ENCODE measurements at regions not wholly inside any gene's neighbourhood (a gene's known extent, or its start where the extent isn't known, plus 50 kb on each side); places are given as distances from the start of the nearest gene placed in this dataset.
"Not testable (repeated sequence)": the region's sequence is repeated elsewhere in the genome, so short reads cannot be mapped to it uniquely, and the experiment has no call there.

DNA sequence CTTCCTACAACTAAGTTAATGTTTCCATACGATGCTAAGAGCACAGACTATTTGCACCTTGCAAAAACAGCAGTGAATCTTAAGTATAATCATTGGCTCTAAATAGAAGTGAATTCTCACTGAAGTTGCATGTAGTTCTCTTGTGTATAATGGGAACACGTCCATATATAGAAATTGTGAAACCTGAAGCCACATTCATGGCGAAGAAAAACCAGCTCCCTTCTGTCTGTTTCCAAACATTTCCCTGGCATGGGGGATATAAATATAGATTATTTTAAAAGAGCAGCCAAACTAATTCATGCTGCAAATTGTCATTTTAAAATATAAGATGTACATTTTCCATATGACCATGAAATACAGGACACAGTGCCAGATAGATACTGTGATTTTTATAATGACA is 71.1 kb downstream of the TRAM1L1 start:
- DNase-seq, result no peak

DNA sequence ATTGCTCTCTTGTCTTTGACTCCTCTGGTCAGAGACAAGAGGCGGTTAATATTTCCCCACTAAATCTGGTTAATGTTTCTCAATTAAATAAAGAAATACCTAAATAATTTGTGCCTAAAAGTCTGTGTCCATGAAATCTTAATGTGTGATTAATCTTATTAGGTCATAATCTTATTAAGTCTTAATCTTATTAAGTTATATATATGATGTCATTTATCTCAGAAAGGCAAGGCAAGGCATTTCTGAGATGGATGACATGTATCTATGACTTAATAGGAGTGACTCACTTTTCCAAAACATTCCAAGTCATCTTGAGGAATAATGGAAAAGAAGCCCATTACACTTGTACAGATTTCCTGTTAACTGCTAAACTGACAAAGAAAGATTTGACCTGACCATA is 74.7 kb downstream of the TRAM1L1 start:
- no peak for DNase-seq

DNA sequence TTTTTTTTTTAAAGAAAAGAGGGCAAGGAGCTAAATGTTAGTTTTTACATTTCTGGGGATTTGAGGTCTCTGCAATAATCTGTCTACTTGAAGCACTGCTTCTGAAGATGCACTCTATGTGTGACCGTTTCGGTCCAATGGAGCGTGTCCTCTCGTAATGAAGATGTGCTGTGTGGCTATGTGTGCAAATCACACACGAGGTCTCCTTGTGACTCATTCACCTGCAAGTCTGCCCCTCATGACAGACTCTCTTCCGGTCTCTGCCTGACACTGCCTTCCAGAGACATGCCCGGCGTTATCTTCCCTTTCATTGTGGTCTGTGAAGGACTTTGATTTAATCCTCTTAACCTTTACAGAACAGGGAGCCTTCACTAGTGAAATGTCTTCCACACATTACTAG is 84.3 kb downstream of the TRAM1L1 start:
- DNase-seq, result no peak

DNA sequence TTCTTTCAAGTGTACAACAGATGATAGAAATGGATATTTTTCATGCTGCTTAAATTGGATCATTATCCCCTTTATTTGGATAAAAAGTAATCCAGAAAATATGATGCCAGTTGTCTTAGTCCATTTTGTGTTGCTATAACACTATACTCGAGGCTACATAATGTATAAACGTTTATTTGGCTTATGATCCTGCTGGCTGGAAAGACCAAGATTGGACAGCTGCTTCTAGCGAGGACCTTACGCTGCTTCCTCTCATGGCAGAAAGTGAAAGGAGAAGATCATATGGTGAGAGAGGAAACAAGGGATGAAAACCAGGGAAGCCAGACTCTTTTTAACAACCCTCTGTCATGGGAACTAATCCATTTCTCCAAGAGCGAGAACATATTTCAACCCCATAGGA is 102.7 kb downstream of the TRAM1L1 start:
- DNase-seq, result no peak

DNA sequence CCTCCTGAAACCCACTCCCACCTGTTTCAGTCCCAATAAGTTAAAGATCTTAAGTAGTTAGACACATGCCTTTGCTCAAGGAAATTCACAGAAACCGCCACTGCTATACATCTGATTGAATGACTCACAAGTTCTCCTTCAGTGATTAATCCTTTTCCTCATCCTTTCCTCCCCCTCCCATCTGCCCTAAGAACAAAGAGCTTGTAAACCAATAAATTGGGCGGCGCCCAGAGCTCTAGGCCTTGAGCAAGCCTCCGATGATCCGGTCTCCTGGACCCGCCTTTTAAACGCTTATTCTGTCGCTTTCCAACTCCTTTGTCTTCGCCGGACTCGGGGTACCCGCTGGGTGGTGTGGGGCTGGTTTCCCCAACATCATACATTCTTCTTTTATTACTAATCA is 104.9 kb downstream of the TRAM1L1 start:
- DNase-seq, result not testable (repeated sequence)

DNA sequence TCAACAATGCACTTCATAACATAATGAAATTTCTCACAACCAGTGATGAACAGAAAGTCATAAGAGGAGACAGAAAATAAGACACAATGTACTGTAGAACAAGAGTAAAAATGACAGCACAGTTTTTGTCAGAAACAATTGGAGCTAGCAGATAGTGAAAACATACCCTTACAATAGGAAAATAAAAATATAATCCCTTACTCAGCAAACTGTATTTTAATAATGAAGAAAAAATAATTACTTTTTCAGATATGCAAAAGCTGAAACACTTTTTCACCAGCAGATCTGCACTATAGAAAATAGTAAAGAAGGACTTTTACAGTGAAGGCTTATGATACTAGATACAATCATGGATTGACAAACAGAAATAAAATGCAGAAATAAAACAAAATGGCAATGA is 126.3 kb downstream of the TRAM1L1 start:
- DNase-seq, result no peak

DNA sequence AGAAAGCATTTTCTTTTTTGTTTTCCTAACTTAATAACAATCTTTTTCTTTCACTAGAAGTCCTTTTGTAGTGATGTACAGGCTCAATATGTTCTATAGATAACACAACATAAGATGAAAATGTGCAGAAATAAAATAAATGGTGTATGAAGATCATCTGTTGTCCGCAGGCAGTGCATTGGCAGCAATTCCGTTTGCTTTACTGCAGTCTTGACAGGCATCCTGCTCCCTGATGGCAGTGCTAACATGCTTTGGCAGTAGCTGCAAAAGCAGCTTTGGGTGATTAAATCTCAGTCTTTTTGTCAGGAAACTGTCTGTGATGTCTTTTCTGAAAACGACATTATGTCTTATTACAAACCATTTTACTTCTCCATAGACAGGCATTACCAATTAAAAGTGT is 131.4 kb downstream of the TRAM1L1 start:
- no peak for DNase-seq

DNA sequence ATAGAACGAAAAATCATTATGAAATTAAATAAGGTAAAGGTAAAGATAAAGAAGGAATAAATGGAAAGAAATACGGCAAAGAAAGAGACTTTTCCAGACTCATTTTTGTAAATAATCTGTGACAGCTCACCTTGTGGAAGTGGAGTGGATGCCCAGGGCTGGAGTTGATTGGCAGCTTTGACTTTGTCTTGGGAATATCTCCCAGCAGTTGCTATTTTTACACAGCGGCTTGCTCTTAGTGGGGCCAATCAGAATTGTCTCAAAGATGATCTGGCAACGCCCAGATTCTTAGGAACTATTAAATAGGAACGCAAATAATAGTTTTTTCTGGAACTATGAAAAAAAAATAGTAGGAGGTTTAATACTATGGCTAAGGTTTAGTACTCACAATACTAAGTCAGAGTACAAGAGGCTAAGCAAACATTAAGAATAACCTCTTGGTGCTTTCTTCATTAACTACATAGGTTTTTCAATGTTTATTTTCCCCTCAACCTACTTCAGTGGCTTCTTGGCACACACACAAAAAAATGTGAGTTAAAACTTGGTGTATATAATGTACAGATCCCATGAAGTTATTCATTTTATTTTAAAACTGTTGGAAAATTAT is 132.7 kb downstream of the TRAM1L1 start:
- no peak for DNase-seq

DNA sequence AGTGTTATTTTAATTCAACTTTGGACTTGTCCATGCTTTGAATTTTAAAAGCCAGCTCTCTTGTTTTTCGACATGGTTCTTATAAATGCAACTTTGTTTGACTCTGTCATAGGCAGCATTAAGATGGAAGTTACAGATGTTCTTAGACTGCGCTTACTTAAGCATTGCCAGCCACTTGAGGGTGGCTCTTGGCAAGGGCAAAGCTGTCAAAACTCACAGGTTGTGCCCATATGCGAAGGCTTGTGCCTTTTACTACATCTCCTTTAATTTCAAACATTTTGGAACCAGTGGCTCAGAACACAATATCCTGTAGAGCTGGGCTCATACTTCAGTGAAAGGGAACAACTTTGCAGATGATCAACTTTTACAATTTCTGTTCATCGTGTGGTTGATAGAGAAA is 135.5 kb downstream of the TRAM1L1 start:
- no peak for DNase-seq

DNA sequence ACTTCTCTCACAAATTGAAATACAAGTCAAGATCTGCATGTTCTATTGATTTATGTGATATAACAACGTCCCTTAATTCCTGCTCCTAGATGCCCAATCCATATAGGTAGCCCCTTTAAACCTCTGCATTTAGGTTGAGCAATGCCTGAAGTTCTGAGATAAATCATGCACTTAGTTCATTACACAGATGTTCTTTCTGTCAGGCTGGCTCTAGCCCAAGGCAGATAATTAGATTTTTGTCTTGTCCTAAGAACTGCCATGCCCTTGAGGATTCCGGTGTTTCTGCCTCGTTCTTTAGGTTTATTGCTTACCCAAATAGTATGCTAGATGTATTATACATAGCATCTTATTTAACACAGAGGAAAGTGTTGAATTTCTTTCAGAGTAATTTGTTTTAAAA is 143.1 kb downstream of the TRAM1L1 start:
- no peak for DNase-seq

DNA sequence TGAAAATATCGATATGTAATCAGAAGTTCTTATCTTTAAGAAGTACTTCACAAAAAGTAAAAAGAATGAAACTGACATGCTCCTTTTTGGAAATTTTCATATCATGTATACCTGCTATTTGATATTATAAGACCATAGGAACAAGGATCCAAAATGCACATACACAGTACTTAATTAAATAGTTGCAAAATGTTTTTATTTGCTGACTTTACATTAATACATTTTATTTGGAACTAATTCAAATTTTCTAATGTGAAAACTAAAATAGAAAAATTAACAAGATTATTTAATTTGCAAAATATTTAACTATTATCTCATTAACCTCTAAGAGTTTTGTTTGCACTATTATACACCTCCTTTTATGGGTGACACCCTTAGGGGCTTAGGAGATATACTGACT is 155.0 kb downstream of the TRAM1L1 start:
- no peak for DNase-seq

DNA sequence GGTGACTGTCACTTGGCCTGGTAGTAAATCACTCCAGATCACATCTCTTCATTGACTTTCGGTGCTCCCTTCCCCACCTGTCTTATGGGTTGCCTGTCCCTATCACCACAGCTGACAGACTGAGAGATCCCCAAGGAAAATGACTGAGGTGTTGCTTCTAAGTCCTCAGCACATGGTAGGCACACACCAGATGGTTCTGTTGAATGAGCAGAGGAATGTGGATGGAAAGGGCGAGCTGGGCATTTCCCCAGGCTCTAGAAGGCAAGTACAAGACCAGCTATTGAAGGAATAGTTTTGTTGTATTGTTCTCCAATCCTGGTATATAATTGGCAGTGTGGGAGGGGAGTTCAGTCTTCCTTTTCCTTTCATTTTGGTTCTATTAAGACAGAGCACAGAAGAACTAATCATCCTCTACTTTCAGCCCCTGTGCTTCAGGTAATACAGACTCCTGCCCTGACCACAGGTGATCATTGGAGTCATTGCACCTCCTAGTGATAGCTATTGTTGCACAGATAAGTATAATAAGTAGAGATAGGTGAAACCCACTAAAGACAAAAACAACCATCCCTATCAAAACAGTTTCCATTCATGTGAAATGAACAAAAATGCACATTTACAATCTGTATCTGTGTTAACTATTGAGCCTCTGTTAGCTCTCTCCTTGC is 158.6 kb downstream of the TRAM1L1 start:
- no peak for DNase-seq

DNA sequence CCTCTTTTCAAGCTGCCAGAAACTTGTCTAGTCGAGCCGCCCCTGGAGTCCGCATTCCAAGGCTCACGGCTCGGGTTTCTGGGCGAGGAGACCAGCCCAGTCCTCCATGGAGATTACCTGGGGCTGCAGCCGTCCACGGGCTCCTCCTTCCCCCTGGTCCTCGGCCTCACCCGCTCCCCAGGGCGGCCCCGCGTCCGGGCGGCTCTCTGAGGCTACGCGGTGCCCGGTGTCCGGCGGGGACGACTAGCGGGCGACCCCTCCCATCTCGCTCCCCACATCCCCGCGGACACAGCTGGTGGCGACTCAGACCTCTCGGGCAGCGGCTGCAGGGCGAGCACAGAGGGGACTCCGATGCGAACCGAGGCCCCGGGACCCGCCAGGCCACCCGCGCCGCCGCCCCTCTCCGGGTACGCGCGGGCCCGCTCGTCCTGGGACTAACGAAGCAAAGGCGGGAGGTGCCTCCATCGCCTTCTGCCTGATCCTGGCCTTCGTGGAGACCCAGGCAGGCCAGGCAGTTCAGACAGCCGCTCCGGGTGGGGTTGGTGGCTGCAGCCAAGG is 159.4 kb downstream of the TRAM1L1 start:
- DNase-seq, result no peak

DNA sequence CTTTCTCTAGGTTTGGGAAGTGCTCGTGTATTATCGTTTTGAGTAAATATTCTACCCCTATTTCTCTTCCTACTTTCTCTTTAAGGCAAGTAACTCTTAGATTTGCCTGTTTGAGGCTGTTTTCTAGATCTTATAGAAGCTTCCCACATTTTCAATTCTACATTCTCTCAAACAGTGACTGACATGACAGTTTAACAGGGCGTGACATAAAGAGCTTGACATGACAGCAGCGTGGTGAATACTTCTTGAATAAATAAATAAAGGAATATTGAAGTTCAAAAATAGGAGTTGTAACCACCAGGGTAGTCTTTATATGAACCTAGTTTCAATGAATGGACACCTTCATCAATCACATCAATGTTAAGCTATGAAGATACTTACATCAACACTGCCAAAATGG is 162.0 kb downstream of the TRAM1L1 start:
- no peak for DNase-seq

DNA sequence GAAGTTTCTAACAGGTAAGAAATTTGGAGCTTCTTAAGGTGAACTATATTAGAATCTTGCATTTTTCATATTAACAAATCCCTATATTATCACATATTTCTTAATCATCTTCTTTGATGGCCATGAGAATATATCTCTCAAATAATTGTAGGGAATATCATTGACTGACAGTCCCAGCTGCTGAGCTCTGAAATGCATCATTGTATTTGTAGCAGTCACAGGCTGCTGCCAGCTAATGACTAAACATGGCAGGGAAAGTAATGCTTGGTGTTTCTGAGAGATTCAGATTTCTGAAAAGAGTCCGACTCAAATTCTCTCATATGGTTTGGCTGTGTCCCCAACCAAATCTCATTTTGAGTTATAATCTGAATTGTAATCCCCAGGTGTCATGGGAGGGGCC is 171.9 kb downstream of the TRAM1L1 start:
- DNase-seq, result no peak

DNA sequence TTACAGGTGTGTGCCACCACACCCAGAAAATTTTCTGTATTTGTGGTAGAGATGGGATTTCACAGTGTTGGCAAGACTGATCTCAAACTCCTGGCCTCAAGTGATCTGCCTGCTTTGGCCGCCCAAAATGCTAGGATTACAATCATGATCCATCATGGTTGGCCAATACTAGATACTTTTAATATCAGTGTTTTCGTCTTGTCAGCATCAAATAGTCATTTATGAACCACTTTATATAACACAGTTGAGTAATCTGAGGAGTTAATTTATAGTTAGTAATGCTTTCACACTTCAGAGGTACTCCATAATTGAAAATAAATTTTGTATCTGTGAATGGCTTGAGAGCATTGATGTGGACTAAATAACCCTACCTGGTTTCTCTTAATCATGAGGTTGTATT is 178.6 kb downstream of the TRAM1L1 start:
- no peak for DNase-seq

DNA sequence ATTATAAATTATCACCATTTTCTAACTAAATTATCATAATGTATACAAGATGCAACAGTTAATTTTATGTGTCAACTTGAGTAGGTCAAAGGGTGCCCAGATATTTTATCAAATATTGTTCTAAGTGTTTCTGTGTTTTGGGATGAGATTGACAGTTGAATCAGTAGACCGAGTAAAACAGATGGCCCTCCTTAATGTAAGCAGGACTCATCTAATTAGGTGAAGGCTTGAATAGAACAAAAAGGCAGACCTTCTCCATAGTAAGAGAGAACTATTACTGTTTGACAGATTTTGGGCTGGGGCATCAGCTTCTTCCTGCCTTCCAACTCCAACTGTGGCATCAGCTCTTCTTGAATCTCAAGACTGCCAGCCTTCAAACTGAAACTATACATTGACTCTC is 185.8 kb downstream of the TRAM1L1 start:
- DNase-seq, result no peak

DNA sequence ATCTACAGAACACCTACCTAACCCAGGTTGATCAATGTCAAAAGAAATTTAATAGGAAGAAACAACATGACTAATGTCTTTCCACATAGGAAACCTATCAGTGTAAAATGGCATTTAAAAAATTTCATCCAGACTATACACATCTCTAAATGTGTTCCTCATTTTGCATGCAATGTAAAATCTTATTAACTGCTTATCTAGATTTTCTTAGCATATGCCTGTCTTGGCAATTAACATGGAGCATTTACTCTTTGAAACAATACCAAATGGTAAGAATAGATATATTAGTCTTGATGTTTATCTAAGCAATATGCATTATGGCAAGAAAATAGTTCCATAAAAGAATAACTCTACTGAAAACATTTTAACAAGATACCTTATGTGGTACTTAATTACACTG is 199.8 kb downstream of the TRAM1L1 start:
- DNase-seq, result no peak

DNA sequence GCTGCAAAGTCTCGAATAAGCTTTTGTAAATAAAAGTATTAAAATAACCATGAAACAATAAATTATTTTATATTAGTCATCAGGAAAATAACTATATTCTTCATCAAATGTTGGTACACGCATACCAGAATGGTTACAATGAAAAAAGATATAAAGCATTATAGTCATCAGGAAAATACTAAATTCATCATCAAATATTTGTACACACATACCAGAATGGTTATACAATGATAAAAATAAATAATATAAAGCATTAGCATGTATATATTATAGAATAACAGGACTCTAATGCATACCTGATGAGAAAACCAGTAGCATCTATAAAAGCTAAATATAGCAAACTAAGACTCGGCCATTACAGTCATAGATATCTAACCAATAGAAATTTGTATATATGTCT is 202.9 kb downstream of the TRAM1L1 start:
- DNase-seq, result no peak

DNA sequence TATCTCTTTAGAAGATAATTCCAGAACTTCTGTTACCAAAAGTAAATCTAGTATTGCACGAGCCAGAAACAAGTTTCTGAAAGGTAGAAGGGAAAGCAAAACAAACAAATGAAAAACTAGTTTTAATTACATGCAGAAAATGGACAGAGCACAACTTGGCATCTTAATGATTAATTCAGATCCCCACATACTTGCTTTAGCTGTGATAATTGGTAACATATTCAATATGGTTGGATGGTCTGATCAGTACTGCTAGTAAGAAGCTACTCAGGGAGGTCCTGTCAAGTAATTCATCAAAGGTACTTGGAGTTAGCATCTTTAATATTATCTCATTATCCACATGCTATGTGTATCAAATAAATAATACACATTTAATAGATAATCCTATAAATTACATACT is 204.3 kb downstream of the TRAM1L1 start:
- DNase-seq, result no peak

DNA sequence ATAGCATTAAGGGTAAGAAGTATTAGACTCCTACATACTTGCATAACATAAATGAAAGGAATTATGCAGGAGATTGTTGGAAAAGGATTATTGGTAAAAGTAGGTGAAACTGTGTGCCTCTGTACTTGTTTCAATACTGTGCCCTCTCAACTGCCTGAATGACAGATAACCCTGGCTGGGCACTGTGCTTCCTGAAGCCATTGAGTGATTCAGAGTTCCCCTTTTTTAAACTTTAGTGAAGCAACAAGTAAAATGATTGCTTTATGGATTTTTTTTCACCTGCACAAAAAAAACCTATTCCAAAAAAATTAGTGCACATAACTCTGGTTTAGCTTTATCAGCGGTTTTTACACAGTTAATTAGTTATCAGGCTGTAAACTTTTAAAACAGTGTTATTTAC is 204.8 kb downstream of the TRAM1L1 start:
- no peak for DNase-seq

DNA sequence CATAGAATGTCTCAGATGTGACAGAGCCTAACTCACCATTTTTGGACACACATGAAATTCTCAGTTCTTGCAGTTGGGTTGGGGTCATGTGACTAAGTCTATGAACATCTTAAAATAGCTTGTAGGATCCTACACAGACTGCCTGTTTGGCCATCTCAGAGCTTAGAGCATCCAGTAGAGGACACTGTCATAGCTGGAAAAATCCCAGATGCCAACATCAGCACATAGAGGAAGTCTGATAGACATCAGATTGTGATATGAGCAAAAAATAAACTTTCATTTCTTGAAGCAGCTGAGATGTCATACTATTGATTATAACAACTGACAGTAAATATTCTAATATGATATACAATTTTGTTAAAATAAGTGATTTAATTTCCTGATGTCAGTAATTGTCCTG is 207.1 kb downstream of the TRAM1L1 start:
- no peak for DNase-seq

DNA sequence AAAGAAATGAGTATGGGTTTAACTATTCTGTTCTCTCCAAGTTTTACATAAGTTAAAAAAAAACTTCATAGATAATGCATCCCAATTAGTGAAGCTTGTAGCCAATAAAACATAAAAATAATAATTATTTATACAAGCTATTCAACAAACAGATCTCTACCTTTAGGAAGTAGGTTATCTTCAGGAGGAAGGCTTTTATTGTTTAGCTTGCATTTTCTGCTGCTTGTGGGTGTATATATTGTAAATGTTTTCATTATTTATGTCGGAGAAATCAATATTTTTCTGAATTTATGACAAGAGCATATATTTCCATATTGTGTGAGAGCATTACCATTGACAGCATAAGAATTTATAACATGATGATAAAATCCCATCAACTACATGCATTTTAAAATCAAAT is 208.3 kb downstream of the TRAM1L1 start:
- no peak for DNase-seq

DNA sequence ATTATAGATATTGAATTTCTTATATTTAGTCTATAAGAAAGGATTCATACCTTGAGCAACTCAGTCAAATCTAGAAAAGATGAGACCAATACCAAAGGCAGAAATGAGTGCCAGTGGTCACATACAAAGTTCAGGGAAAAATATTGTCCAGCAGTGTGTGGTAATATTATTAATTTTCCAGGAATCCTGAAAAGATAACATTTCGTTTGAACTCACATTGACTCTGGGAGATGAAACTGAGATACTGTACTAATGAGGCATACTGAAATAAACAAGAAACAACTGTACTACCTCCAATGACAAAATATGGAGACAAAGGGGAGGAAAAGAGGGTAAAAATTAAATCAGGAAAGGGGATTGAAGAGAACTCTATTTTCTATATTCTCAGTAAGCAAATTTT is 212.4 kb downstream of the TRAM1L1 start:
- DNase-seq, result no peak

DNA sequence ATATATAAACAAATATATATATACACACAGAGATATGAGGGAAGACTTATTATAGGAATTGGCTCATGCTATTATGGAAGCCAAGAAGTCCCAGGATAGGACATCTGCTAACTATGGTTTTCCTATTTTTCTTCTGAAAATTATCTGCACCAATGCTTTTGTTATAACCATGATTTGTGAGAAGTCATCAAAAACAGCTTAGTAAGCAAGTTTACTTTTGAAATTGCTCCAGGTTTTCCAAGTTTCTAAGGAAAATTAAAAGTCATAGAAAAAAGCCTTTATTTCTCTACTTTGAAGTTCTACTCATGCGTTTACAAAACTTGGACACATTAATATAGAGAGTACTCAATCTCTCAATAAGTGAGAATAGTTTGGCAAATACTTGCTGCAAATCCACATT is 213.1 kb downstream of the TRAM1L1 start:
- no peak for DNase-seq

Data from CD4-positive, alpha-beta T cell treated with Interleukin-21 for 1 hour (primary cell).